Heart left ventricle (tissue), 13 donors: ENCODE measurements at regions not wholly inside any gene's neighbourhood (a gene's known extent, or its start where the extent isn't known, plus 50 kb on each side); places are given as distances from the start of the nearest gene placed in this dataset.

Experiments
- POLR2A ChIP-seq, 2 donors: fragments of 450-650 bp; IDR thresholded peaks; one replicate each; pipeline ENCODE4 v1.6.1; 2017; ENCODE audit warnings: antibody characterized with exemption in 2 of 2, mild to moderate bottlenecking in 2 of 2, moderate library complexity in 2 of 2
- TF ChIP-seq, protein P1 (sequence below), 12 donors: fragments of 200-600 bp; sonication (generic) in 4 of 12; IDR thresholded peaks; one replicate each; pipeline versions ENCODE4 v1.5.0 to v1.8.0; 2018 to 2022; ENCODE audit warnings: antibody characterized with exemption in 12 of 12, mild to moderate bottlenecking in 5 of 12
- donor health status: ischemic (EF 13 %, LVEDD 7.1; RV severe dilation, severe dysfunction).
- donor health status: DM: no; HTN: yes; CAD: no.
- donor health status: DM: no; HTN: no; CAD: no.
- donor health status: ischemic (EF 25% LVEDD 6.9; RV normal size, moderate dysfunction).
- donor health status: ischemic (EF 25% LVEDD 5.7; RV mildly dilated, moderate dysfunction).
- donor health status: ischemic (EF 35%, LVEDD 5.7; RV mildly dilated, moderate dysfunction).
- donor health status: nonischemic (EF 11% LVEDD 7.7; RV severe dilation, severe dysfunction).
- donor health status: DM: yes; HTN: yes; CAD: no.
- donor health status: PGD.
- donor health status: ischemic (EF 29% LVEDD 5.4; RV normal size, mild dysfunction).
- donor health status: nonischemic (EF 23%, LVEDD 6.1; RV moderate dilation, normal function).

DNA sequence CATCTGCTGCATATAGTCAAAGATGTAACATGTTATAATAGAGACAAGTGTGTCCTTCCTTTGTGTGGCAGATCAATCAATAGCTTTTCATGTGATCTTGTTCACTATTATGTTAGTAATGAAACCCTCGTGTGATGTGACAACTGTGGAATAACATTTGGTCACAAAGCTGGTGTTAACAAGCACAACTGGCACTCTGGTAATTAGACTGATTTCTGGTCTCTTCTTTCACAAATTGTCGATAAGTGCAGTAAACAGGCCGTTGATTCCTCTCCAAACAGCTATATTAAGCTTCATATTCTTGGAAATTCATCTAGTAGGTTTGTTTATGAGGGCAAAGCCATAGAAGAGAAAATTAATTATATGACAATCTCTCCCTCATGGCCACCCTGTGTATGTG is 616.7 kb upstream of the PTBP2 start:
- TF ChIP-seq POLR2A (IDR thresholded peaks at IDR 0.05): no peak
- TF ChIP-seq, protein P1, sequence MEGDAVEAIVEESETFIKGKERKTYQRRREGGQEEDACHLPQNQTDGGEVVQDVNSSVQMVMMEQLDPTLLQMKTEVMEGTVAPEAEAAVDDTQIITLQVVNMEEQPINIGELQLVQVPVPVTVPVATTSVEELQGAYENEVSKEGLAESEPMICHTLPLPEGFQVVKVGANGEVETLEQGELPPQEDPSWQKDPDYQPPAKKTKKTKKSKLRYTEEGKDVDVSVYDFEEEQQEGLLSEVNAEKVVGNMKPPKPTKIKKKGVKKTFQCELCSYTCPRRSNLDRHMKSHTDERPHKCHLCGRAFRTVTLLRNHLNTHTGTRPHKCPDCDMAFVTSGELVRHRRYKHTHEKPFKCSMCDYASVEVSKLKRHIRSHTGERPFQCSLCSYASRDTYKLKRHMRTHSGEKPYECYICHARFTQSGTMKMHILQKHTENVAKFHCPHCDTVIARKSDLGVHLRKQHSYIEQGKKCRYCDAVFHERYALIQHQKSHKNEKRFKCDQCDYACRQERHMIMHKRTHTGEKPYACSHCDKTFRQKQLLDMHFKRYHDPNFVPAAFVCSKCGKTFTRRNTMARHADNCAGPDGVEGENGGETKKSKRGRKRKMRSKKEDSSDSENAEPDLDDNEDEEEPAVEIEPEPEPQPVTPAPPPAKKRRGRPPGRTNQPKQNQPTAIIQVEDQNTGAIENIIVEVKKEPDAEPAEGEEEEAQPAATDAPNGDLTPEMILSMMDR (IDR thresholded peaks at IDR 0.05): no peak
